Spinal cord (tissue), 9 donors: ENCODE measurements at regions not wholly inside any gene's neighbourhood (a gene's known extent, or its start where the extent isn't known, plus 50 kb on each side); places are given as distances from the start of the nearest gene placed in this dataset.

Experiments used
- DNase-seq, 6 donors: peaks; one replicate each; pipeline versions ENCODE4 v3.0.0 to v3.0.0-alpha.2; 2013 to 2015; ENCODE audit warnings: low spot score in 6 of 6, low read depth in 4 of 6
- H3K27ac ChIP-seq: one replicate; pipeline ENCODE4 v1.5.1; 2013; ENCODE audit warnings: low read depth, low read length, control low read depth
- H3K27me3 ChIP-seq: one replicate; pipeline ENCODE4 v1.6.1; 2013; ENCODE audit warnings: low read length; ENCODE audit not compliant: control insufficient read depth, insufficient read depth
- H3K36me3 ChIP-seq: one replicate; pipeline ENCODE4 v1.6.1; 2013; ENCODE audit warnings: low read length; ENCODE audit not compliant: control insufficient read depth, insufficient read depth
- H3K4me1 ChIP-seq: one replicate; pipeline ENCODE4 v1.6.1; 2013; ENCODE audit warnings: low read length; ENCODE audit not compliant: control insufficient read depth, insufficient read depth
- H3K4me3 ChIP-seq: one replicate; pipeline ENCODE4 v1.5.1; 2013; ENCODE audit warnings: low read depth, low read length, control low read depth
- H3K9me3 ChIP-seq: one replicate; pipeline ENCODE4 v1.6.1; 2013; ENCODE audit warnings: low read length; ENCODE audit not compliant: control insufficient read depth, insufficient read depth
- WGBS: methylation state at CpG from one replicate; pipeline ENCODE4 v1.1.5; 2013; ENCODE audit warnings: missing lambda C conversion rate; ENCODE audit not compliant: insufficient coverage; 5-methylcytosine and 5-hydroxymethylcytosine counted together
- donor health status: healthy.

DNA sequence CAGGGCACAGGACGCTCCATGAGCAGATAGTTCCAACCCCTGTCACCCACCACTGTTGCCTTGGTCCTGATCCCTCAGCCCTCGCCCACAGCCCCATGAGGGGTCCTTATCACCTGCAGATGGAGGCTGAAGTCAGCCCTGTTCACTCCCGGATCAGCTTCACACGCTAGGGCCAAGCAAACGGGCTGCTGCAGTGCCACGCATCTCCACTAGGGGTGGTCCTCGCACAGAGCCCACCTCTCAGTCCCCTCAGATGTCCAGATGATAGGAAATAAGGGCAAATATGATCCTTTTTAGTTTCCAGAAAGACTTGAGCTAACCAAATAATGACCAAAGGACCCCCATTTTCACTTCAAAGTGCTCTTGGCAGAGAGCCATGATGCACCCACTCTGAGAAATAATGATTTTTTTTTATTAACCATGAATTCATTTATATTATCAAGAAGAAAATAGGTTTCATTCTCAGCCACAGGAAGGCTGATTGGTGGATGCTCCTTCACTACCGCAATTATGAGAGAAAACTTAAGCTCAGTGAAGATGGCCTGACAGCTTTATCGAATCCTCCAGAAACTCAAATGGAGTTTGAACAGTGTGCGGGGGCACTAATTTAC, 71.9 kb upstream of the KLHL29 start:
- Histone ChIP-seq H3K27me3 (no peaks in the 10 kb centered on the region), H3K36me3 (no peaks in the 10 kb centered on the region), H3K9me3 (no peaks in the 10 kb centered on the region), H3K4me1 (no peaks in the 10 kb centered on the region), H3K4me3 (no peak overlapping the region), H3K27ac (no peak overlapping the region)
- no peak for DNase-seq
- WGBS, result 55% methylated on average over 8 of the region's 10 CpGs

DNA sequence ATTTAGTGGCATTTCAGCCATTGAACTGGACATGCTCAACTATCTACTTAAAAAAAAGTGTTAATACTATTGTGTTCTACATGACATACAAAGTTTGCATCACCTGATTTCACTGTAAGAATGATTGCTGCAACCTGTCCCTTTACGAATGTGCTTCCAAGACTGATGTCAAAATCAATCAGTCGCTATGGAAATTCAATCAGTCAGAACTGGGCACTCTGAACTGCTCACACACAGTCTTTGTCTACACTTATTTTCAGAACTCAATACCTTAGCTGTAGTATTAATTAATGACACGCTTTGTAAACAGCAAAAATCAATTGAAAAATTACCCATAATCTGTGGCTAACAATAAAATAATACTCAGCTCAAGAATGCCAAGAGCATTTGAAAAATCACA, 70.3 kb upstream of the KLHL29 start:
- H3K4me1 ChIP-seq, result no peaks in the 10 kb centered on the region
- no peak overlapping the region for H3K4me3 ChIP-seq
- H3K27ac ChIP-seq, result no peak overlapping the region
- no peaks in the 10 kb centered on the region for H3K36me3 ChIP-seq
- DNase-seq, result no peak
- 92% methylated on average over 2 of the region's 3 CpGs for WGBS
- H3K9me3 ChIP-seq, result no peaks in the 10 kb centered on the region
- H3K27me3 ChIP-seq, result no peaks in the 10 kb centered on the region

DNA sequence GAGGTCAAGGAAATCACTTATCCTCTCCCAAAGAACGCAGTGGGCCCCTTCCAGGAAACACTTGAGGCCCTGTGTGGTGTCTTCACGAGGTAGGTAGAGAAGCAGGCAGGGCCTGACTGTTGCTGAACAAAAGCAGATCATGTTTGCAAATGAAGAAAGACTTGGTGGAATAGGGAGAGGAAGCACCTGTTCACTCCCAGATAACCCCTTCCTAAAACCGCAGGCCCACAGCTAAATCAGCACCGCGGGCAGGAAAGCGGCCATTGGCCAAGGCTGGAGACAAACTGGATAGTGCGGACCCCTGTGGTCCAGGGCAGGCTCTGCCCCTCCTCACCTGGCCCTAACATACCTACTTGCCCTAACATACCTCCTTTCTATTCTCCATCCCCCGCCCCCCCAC, 64.9 kb upstream of the KLHL29 start:
- no peaks in the 10 kb centered on the region for H3K9me3 ChIP-seq
- H3K27ac ChIP-seq, result no peak overlapping the region
- peaks cover 3% of the 10 kb centered on the region for H3K4me1 ChIP-seq
- DNase-seq, result no peak
- H3K27me3 ChIP-seq, result no peaks in the 10 kb centered on the region
- H3K36me3 ChIP-seq, result no peaks in the 10 kb centered on the region
- WGBS, result 68% methylated on average over 3 of the region's 8 CpGs
- H3K4me3 ChIP-seq, result no peak overlapping the region

DNA sequence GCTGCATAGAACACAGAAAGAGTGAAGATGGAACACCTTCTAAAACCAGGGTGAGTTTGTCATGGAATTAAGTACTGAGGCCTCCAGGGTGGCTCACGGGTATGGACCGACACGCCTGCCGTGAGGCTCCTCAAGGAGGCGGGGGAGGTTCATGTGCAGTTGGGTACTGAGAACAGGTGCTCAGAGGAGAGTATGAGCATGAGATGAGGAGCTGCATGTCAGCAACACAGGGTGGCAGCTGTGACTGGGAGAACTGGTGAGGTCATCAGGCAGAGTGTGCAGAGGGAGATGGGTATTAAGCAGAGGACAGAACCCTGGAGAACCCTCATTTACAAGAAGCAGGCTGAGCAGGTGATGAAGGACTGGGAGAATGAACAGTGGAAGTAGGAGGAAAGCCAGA, 63.2 kb upstream of the KLHL29 start:
- DNase-seq, result no peak
- H3K27me3 ChIP-seq, result no peaks in the 10 kb centered on the region
- 93% methylated on average over 5 of the region's 5 CpGs for WGBS
- no peak overlapping the region for H3K4me3 ChIP-seq
- peaks cover 3% of the 10 kb centered on the region for H3K4me1 ChIP-seq
- H3K27ac ChIP-seq, result no peak overlapping the region
- H3K9me3 ChIP-seq, result no peaks in the 10 kb centered on the region
- no peaks in the 10 kb centered on the region for H3K36me3 ChIP-seq

GRCh38 chr2:23322567-23323197, 62.3 kb upstream of the KLHL29 start:
- H3K27ac ChIP-seq, result no peak overlapping the region
- 69% methylated on average over 3 of the region's 7 CpGs for WGBS
- peaks cover 3% of the 10 kb centered on the region for H3K4me1 ChIP-seq
- H3K27me3 ChIP-seq, result no peaks in the 10 kb centered on the region
- no peaks in the 10 kb centered on the region for H3K36me3 ChIP-seq
- peak in 2 of 6 donors; percentile 32 to 46 for DNase-seq
- H3K9me3 ChIP-seq, result no peaks in the 10 kb centered on the region
- H3K4me3 ChIP-seq, result no peak overlapping the region

GRCh38 chr2:23323198-23323916, 61.6 kb upstream of the KLHL29 start:
- DNase-seq, result peak in 2 of 6 donors; percentile 32 to 91
- Histone ChIP-seq H3K27ac (no peak overlapping the region), H3K9me3 (no peaks in the 10 kb centered on the region), H3K4me3 (no peak overlapping the region), H3K27me3 (no peaks in the 10 kb centered on the region), H3K36me3 (no peaks in the 10 kb centered on the region), H3K4me1 (peaks cover 3% of the 10 kb centered on the region)
- 82% methylated on average over 19 of the region's 19 CpGs for WGBS

GRCh38 chr2:23323917-23324680, 60.9 kb upstream of the KLHL29 start:
- Histone ChIP-seq H3K9me3 (no peaks in the 10 kb centered on the region), H3K4me3 (no peak overlapping the region), H3K4me1 (peaks cover 3% of the 10 kb centered on the region), H3K36me3 (no peaks in the 10 kb centered on the region), H3K27me3 (no peaks in the 10 kb centered on the region), H3K27ac (no peak overlapping the region)
- 85% methylated on average over 14 of the region's 20 CpGs for WGBS
- DNase-seq, result peak in 1 of 6 donors; percentile 87

DNA sequence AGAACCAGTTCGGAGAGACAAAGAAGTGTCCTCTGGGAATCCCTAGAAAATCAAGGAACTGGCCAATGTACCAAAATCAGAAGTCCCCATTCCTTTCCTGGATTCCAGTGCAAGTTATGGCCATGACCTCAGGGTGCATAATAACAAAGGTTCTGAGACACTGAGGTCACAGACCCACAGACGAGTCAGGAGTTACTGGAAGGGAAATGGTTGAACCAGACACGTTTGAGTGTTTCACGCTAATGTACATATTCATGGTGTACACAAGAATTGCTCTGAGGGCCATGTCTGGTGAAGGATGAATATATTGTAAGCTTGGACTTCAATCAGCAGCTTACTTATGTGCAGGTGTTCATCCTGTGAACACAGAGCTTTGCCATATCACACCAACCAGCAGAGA, 58.6 kb upstream of the KLHL29 start:
- Histone ChIP-seq H3K27ac (no peak overlapping the region), H3K27me3 (no peaks in the 10 kb centered on the region), H3K9me3 (no peaks in the 10 kb centered on the region), H3K36me3 (no peaks in the 10 kb centered on the region), H3K4me1 (peaks cover 3% of the 10 kb centered on the region), H3K4me3 (no peak overlapping the region)
- WGBS, result 83% methylated on average over 4 of the region's 4 CpGs
- DNase-seq, result no peak

- H3K4me1 ChIP-seq, result peaks cover 3% of the 10 kb centered on the region
- DNase-seq, result peak in 1 of 6 donors; percentile 52
- no peaks in the 10 kb centered on the region for H3K9me3 ChIP-seq
- H3K27me3 ChIP-seq, result no peaks in the 10 kb centered on the region
- H3K4me3 ChIP-seq, result no peak overlapping the region
- H3K36me3 ChIP-seq, result no peaks in the 10 kb centered on the region
- no peak overlapping the region for H3K27ac ChIP-seq
- 78% methylated on average over 5 of the region's 5 CpGs for WGBS
These were observed 57.6 kb upstream of the KLHL29 start for GRCh38 chr2:23327416-23327815.
